GM04503 (cell line): ENCODE measurements at regions not wholly inside any gene's neighbourhood (a gene's known extent, or its start where the extent isn't known, plus 50 kb on each side); places are given as distances from the start of the nearest gene placed in this dataset.

Experiments used
- DNase-seq: peaks from one replicate; pipeline ENCODE4 v3.0.0-alpha.2; 2012; ENCODE audit warnings: low read depth

- DNase-seq, result no peak
Observed at GRCh38 chr10:118835682-118836326, 81.0 kb upstream of the CACUL1 start.

GRCh38 chr10:118838364-118838763 is 83.6 kb upstream of the CACUL1 start:
- no peak for DNase-seq

- no peak for DNase-seq
Observed at GRCh38 chr10:118839348-118839747, 84.6 kb upstream of the CACUL1 start.

- no peak for DNase-seq
Observed at GRCh38 chr10:118840071-118840775, 85.5 kb upstream of the CACUL1 start.

GRCh38 chr10:118840776-118841468 is 86.2 kb upstream of the CACUL1 start:
- DNase-seq, result no peak

- DNase-seq, result no peak
Observed at GRCh38 chr10:118841881-118842605, 87.3 kb upstream of the CACUL1 start.

- no peak for DNase-seq
Observed at GRCh38 chr10:118842843-118843624, 88.3 kb upstream of the CACUL1 start.

GRCh38 chr10:118843647-118844265 is 89.0 kb upstream of the CACUL1 start:
- no peak for DNase-seq

GRCh38 chr10:118844731-118845521 is 90.2 kb upstream of the CACUL1 start:
- DNase-seq, result no peak

GRCh38 chr10:118845776-118846175 is 91.0 kb upstream of the CACUL1 start:
- no peak for DNase-seq

- DNase-seq, result no peak
Observed at GRCh38 chr10:118850418-118851061, 95.8 kb upstream of the CACUL1 start.

GRCh38 chr10:118851062-118852035 is 96.6 kb upstream of the CACUL1 start:
- no peak for DNase-seq

- DNase-seq, result no peak
Observed at GRCh38 chr10:118853916-118854315, 99.1 kb upstream of the CACUL1 start.

GRCh38 chr10:118856106-118856505 is 101.3 kb upstream of the CACUL1 start:
- DNase-seq, result no peak

- no peak for DNase-seq
Observed at GRCh38 chr10:118865998-118866693, 111.4 kb upstream of the CACUL1 start.

GRCh38 chr10:118867768-118868167 is 113.0 kb upstream of the CACUL1 start:
- no peak for DNase-seq

GRCh38 chr10:118868589-118868988 is 113.8 kb upstream of the CACUL1 start:
- DNase-seq, result no peak
